IMR-90 (cell line): ENCODE measurements at regions not wholly inside any gene's neighbourhood (a gene's known extent, or its start where the extent isn't known, plus 50 kb on each side); places are given as distances from the start of the nearest gene placed in this dataset.

ENCODE experiments used
- ATAC-seq: fragments of 200-7000 bp; cut with Tn5 transposase; 2 replicates; pipeline ENCODE4 v1.9.1; 2020; ENCODE audit warnings: low read depth, mild to moderate bottlenecking, moderate library complexity
- BruUV-seq: library from RNA; stranded (reverse); fragments of 400-500 nt; replicated peaks from 2 replicates; lab custom pipeline; 2021; lab: Mats Ljungman, UMichigan
- CTCF ChIA-PET: fragments of 300-600 bp; formaldehyde crosslinking; extraction: SDS; loops from one replicate; lab custom pipeline; 2021; ENCODE audit warnings: antibody characterized with exemption; lab: Yijun Ruan, JAX
- POLR2A ChIA-PET: fragments of 300-600 bp; sonication (Branson Sonifier 250); formaldehyde crosslinking; loops from one replicate; lab custom pipeline; 2022; ENCODE audit warnings: antibody characterized with exemption; ENCODE audit not compliant: unreplicated experiment; lab: Charles Lee
- DNase-seq: peaks from one replicate; pipeline ENCODE4 v3.0.0; 2013
- H2AFZ ChIP-seq: replicated peaks from 2 replicates; pipeline ENCODE3; 2013; ENCODE audit warnings: low read length, mild to moderate bottlenecking; ENCODE audit not compliant: poor library complexity
- H2AK5ac ChIP-seq: 2 replicates; pipeline ENCODE4 v1.6.1; 2013; ENCODE audit warnings: low read depth, low read length, inconsistent platforms
- H2AK9ac ChIP-seq: replicated peaks from 2 replicates; pipeline ENCODE3; 2013; ENCODE audit warnings: mild to moderate bottlenecking, low read depth, low read length, moderate library complexity; ENCODE audit not compliant: poor library complexity
- H2BK120ac ChIP-seq: 2 replicates; pipeline ENCODE4 v1.6.1; 2013; ENCODE audit warnings: low read depth, low read length, inconsistent platforms
- H2BK15ac ChIP-seq: 3 replicates; pipeline ENCODE4 v1.6.1; 2013; ENCODE audit warnings: low read depth, low read length, inconsistent platforms
- H2BK20ac ChIP-seq: 2 replicates; pipeline ENCODE4 v1.6.1; 2013; ENCODE audit warnings: low read depth, mild to moderate bottlenecking, inconsistent platforms, low read length, moderate library complexity
- H2BK5ac ChIP-seq: 2 replicates; pipeline ENCODE4 v1.6.1; 2013; ENCODE audit warnings: mild to moderate bottlenecking, low read depth, low read length, inconsistent platforms; ENCODE audit not compliant: poor library complexity, severe bottlenecking
- H3K14ac ChIP-seq: replicated peaks from 2 replicates; pipeline ENCODE4 v1.6.1; 2013; ENCODE audit warnings: low read depth, low read length, inconsistent platforms
- H3K18ac ChIP-seq: 2 replicates; pipeline ENCODE4 v1.6.1; 2013; ENCODE audit warnings: low read depth, low read length, control low read depth
- H3K23ac ChIP-seq: 2 replicates; pipeline ENCODE4 v1.6.1; 2013; ENCODE audit warnings: low read depth, low read length, inconsistent platforms
- H3K27ac ChIP-seq: 2 replicates; pipeline ENCODE4 v1.5.1; 2013; ENCODE audit warnings: mild to moderate bottlenecking, control low read depth, low read length; ENCODE audit not compliant: insufficient read depth
- H3K27me3 ChIP-seq: 2 replicates; pipeline ENCODE4 v1.6.1; 2013; ENCODE audit warnings: low read length; ENCODE audit not compliant: control insufficient read depth, insufficient read depth
- H3K36me3 ChIP-seq: 2 replicates; pipeline ENCODE4 v1.6.1; 2013; ENCODE audit warnings: low read length, mixed read lengths; ENCODE audit not compliant: control insufficient read depth, insufficient read depth
- H3K4ac ChIP-seq: 2 replicates; pipeline ENCODE4 v1.6.1; 2013; ENCODE audit warnings: low read depth, low read length, inconsistent platforms
- H3K4me1 ChIP-seq: 2 replicates; pipeline ENCODE4 v1.6.1; 2013; ENCODE audit warnings: low read length, mixed read lengths; ENCODE audit not compliant: control insufficient read depth, insufficient read depth
- H3K4me2 ChIP-seq: 2 replicates; pipeline ENCODE4 v1.6.1; 2013; ENCODE audit warnings: low read depth, mild to moderate bottlenecking, control low read depth, low read length, moderate library complexity
- H3K4me3 ChIP-seq: 2 replicates; pipeline ENCODE4 v1.5.1; 2013; ENCODE audit warnings: low read depth, mild to moderate bottlenecking, control low read depth, low read length, moderate library complexity; ENCODE audit not compliant: insufficient read depth
- H3K56ac ChIP-seq: 2 replicates; pipeline ENCODE4 v1.6.1; 2013; ENCODE audit warnings: low read length, inconsistent platforms; ENCODE audit not compliant: insufficient read depth; ENCODE audit errors: extremely low read depth
- H3K79me1 ChIP-seq, 2 experiments: 2 replicates each; pipeline ENCODE4 v1.6.1; 2013; ENCODE audit warnings: low read length in 2 of 2, inconsistent platforms in 1 of 2, low read depth in 1 of 2
- H3K9ac ChIP-seq: 2 replicates; pipeline ENCODE4 v1.6.1; 2013; ENCODE audit warnings: low read depth, low read length, control low read depth
- H3K9me1 ChIP-seq: 2 replicates; pipeline ENCODE4 v1.6.1; 2013; ENCODE audit warnings: low read length, inconsistent platforms; ENCODE audit not compliant: insufficient read depth
- H3K9me3 ChIP-seq: 2 replicates; pipeline ENCODE4 v1.6.1; 2013; ENCODE audit warnings: low read length; ENCODE audit not compliant: control insufficient read depth, insufficient read depth
- H4K20me1 ChIP-seq: 2 replicates; pipeline ENCODE4 v1.6.1; 2013; ENCODE audit warnings: low read length, inconsistent platforms; ENCODE audit not compliant: insufficient read depth
- H4K5ac ChIP-seq: 2 replicates; pipeline ENCODE4 v1.6.1; 2013; ENCODE audit warnings: mild to moderate bottlenecking, low read depth, low read length, control low read depth
- H4K8ac ChIP-seq, 2 experiments: 2 replicates each; pipeline ENCODE4 v1.6.1; 2013; ENCODE audit warnings: low read depth in 2 of 2, low read length in 2 of 2, control low read depth in 1 of 2, inconsistent platforms in 1 of 2
- H4K91ac ChIP-seq: 2 replicates; pipeline ENCODE4 v1.6.1; 2013; ENCODE audit warnings: low read depth, low read length, inconsistent platforms; ENCODE audit not compliant: insufficient read depth
- BHLHE40 ChIP-seq: fragments of 150-350 bp; IDR thresholded peaks from 2 replicates; pipeline ENCODE4 v1.6.1; 2016; ENCODE audit warnings: mild to moderate bottlenecking, low read depth, low read length
- MXI1 ChIP-seq: IDR thresholded peaks from 2 replicates; pipeline ENCODE4 v1.6.1; 2012; ENCODE audit warnings: low read depth, mild to moderate bottlenecking, low read length, moderate library complexity, borderline replicate concordance
- RAD21 ChIP-seq: IDR thresholded peaks from 2 replicates; pipeline ENCODE4 v1.6.1; 2012; ENCODE audit warnings: low read length, improper control_type of control experiment
- WGBS, 2 experiments: methylation state at CpG; one replicate each; pipeline versions ENCODE4 v1.1.5 to v1.1.7; 2013; ENCODE audit warnings: missing lambda C conversion rate in 2 of 2; ENCODE audit not compliant: insufficient read length in 1 of 2; ENCODE audit errors: extremely low coverage in 2 of 2; 5-methylcytosine and 5-hydroxymethylcytosine counted together
- dilution Hi-C: fragments of 300-500 bp; cut with HindIII; formaldehyde crosslinking; loops from one replicate; pipeline ENCODE4 v1.14.3; 2018; ENCODE audit warnings: low sequenced_read_pairs; ENCODE audit not compliant: unreplicated experiment
- in situ Hi-C: fragments of 300-500 bp; cut with MboI; formaldehyde crosslinking; loops from 3 replicates; pipeline ENCODE4 v1.14.3; 2019; ENCODE audit warnings: low sequenced_read_pairs, inconsistent platforms, mixed read lengths
- intact Hi-C: fragments of 100-400 bp; cut with micrococcal nuclease; formaldehyde crosslinking; loops from 2 replicates; pipeline ENCODE4 v1.10.0; 2022
- TF ChIP-seq, protein P1 (sequence below): conservative IDR thresholded peaks from 2 replicates; pipeline ENCODE4 v1.5.1; 2012; ENCODE audit warnings: mild to moderate bottlenecking, low read depth, low read length, improper control_type of control experiment

- Histone ChIP-seq H3K27ac (no peak overlapping the region), H2BK20ac (no peak overlapping the region), H3K23ac (no peak overlapping the region), H3K4me2 (no peak overlapping the region), H2AFZ (no peak overlapping the region), H3K36me3 (no peaks in the 10 kb centered on the region), H2BK15ac (no peak overlapping the region; the same call in 2 of the 3 replicates), H3K79me1 (no peaks in the 10 kb centered on the region), H3K9me1 (no peaks in the 10 kb centered on the region), H3K4me1 (no peaks in the 10 kb centered on the region), H3K27me3 (no peaks in the 10 kb centered on the region; the same call in 1 of the 2 replicates), H4K20me1 (no peaks in the 10 kb centered on the region), H3K4me3 (no peak overlapping the region), H3K9me3 (peaks cover 9% of the 10 kb centered on the region), H3K18ac (no peak overlapping the region), H4K91ac (no peak overlapping the region), H2AK5ac (no peak overlapping the region), H2BK5ac (no peak overlapping the region), H3K4ac (no peak overlapping the region), H3K14ac (no peak overlapping the region), H3K56ac (no peak overlapping the region), H4K8ac (no peak overlapping the region), H3K9ac (no peak overlapping the region), H4K5ac (no peak overlapping the region), H2BK120ac (no peak overlapping the region), H2AK9ac (no peak overlapping the region)
- no peak for ATAC-seq
- in situ Hi-C loops (no loop called here), dilution Hi-C loops (no loop called here), intact Hi-C loops (no loop called here)
- TF ChIP-seq, protein P1, sequence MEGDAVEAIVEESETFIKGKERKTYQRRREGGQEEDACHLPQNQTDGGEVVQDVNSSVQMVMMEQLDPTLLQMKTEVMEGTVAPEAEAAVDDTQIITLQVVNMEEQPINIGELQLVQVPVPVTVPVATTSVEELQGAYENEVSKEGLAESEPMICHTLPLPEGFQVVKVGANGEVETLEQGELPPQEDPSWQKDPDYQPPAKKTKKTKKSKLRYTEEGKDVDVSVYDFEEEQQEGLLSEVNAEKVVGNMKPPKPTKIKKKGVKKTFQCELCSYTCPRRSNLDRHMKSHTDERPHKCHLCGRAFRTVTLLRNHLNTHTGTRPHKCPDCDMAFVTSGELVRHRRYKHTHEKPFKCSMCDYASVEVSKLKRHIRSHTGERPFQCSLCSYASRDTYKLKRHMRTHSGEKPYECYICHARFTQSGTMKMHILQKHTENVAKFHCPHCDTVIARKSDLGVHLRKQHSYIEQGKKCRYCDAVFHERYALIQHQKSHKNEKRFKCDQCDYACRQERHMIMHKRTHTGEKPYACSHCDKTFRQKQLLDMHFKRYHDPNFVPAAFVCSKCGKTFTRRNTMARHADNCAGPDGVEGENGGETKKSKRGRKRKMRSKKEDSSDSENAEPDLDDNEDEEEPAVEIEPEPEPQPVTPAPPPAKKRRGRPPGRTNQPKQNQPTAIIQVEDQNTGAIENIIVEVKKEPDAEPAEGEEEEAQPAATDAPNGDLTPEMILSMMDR: no peak
- no peak for TF ChIP-seq RAD21
- TF ChIP-seq MXI1: no peak
- TF ChIP-seq BHLHE40: no peak
- no peak for DNase-seq
- BruUV-seq: no TSS peak
- ChIA-PET CTCF (interaction anchor here (0.6 to 1.4 kb wide), 4 partner anchors 10 to 666 kb away, joined by 3 read pairs; no protein-coding TSS in a partner anchor), POLR2A (no interaction called here)
- no CpG with 5 or more reads among the region's 7 CpGs for WGBS, 2 experiments
These were observed 289.5 kb upstream of the CDYL start for GRCh38 chr6:4486568-4487315.
